HepG2 (cell line): ENCODE measurements at regions not wholly inside any gene's neighbourhood (a gene's known extent, or its start where the extent isn't known, plus 50 kb on each side); places are given as distances from the start of the nearest gene placed in this dataset.

Experiments used
- ATAC-seq: fragments of 200-7000 bp; cut with Tn5 transposase; 3 replicates; pipeline ENCODE4 v1.9.1; 2020; ENCODE audit warnings: mild to moderate bottlenecking, moderate library complexity
- BruUV-seq: library from RNA; stranded (reverse); fragments of 400-500 nt; replicated peaks from 2 replicates; lab custom pipeline; 2021; lab: Mats Ljungman, UMichigan
- CTCF ChIA-PET: fragments of 300-600 bp; formaldehyde crosslinking; extraction: SDS; loops from one replicate; lab custom pipeline; 2021; ENCODE audit warnings: low total read pairs, inconsistent platforms, low intra/inter-chr PET ratio; lab: Yijun Ruan, JAX
- POLR2A ChIA-PET: fragments of 350-600 bp; sonication (Branson Sonifier 250); formaldehyde crosslinking; loops from one replicate; lab custom pipeline; 2020; ENCODE audit warnings: antibody characterized with exemption, inconsistent platforms; lab: Yijun Ruan, JAX
- DNase-seq: peaks from one replicate; pipeline ENCODE4 v3.0.0-alpha.2; 2015; ENCODE audit warnings: low spot score
- FAIRE-seq: peaks from 3 replicates; lab custom pipeline; 2011; peaks lifted over from hg19 to GRCh38; lab: Jason Lieb, UNC
- H2AFZ ChIP-seq: one replicate; pipeline ENCODE4 v1.6.1; 2011; ENCODE audit warnings: low read length, inconsistent platforms
- H3K27ac ChIP-seq: fragments of 300-600 bp; 3 replicates; pipeline ENCODE4 v1.8.0; 2011; ENCODE audit warnings: mixed run types, mild to moderate bottlenecking, mixed read lengths, low read length, inconsistent platforms; ENCODE audit not compliant: insufficient read depth; ENCODE audit errors: extremely low read length
- H3K27me3 ChIP-seq, 2 experiments: fragments of 200-600 bp in 1 of 2; 2 replicates in 1 of 2; 3 replicates in 1 of 2; pipeline versions ENCODE4 v1.6.0 to v1.8.0; 2011; ENCODE audit warnings: low read length in 2 of 2, mild to moderate bottlenecking in 2 of 2, moderate library complexity in 2 of 2, inconsistent platforms in 1 of 2; ENCODE audit not compliant: insufficient read depth in 2 of 2, control insufficient read depth in 1 of 2
- H3K36me3 ChIP-seq, 2 experiments: fragments of 200-600 bp in 1 of 2; replicated peaks in 1 of 2; 2 replicates in 1 of 2; 3 replicates in 1 of 2; pipeline versions ENCODE4 v1.5.1 to v1.8.0; 2011; ENCODE audit warnings: low read length in 2 of 2, inconsistent platforms in 1 of 2; ENCODE audit not compliant: insufficient read depth in 2 of 2, control insufficient read depth in 1 of 2
- H3K4me1 ChIP-seq: 2 replicates; pipeline ENCODE4 v1.5.1; 2012; ENCODE audit warnings: low read length, inconsistent platforms; ENCODE audit not compliant: insufficient read depth
- H3K4me2 ChIP-seq: 2 replicates; pipeline ENCODE4 v1.6.0; 2011; ENCODE audit warnings: low read depth, low read length, inconsistent platforms
- H3K4me3 ChIP-seq, 3 experiments: fragments of 200-600 bp in 1 of 3; sonication (generic), shearing (Covaris generic) in 1 of 3; replicated peaks in 1 of 3; 2 replicates each; pipeline ENCODE4 v1.5.1; 2011 to 2016; ENCODE audit warnings: low read length in 3 of 3, inconsistent platforms in 2 of 3, low read depth in 2 of 3, mild to moderate bottlenecking in 2 of 3, control low read depth in 1 of 3, mixed read lengths in 1 of 3; ENCODE audit not compliant: insufficient read depth in 1 of 3
- H3K79me2 ChIP-seq: one replicate; pipeline ENCODE4 v1.6.1; 2011; ENCODE audit warnings: low read length, inconsistent platforms; ENCODE audit not compliant: insufficient read depth
- H3K9ac ChIP-seq: 2 replicates; pipeline ENCODE4 v1.6.0; 2011; ENCODE audit warnings: mild to moderate bottlenecking, low read depth, low read length, inconsistent platforms; ENCODE audit not compliant: insufficient read depth
- H3K9me3 ChIP-seq: 2 replicates; pipeline ENCODE4 v1.5.1; 2012; ENCODE audit warnings: mild to moderate bottlenecking, low read length
- H4K20me1 ChIP-seq: 2 replicates; pipeline ENCODE4 v1.6.0; 2011; ENCODE audit warnings: inconsistent platforms, mild to moderate bottlenecking, low read length, moderate library complexity; ENCODE audit not compliant: insufficient read depth
- FOSL2 ChIP-seq: sonication (generic); formaldehyde crosslinking; IDR thresholded peaks from 2 replicates; pipeline ENCODE4 v1.4.0; 2020; ENCODE audit warnings: missing genetic modification reagents
- FOXK1 ChIP-seq: sonication (generic); formaldehyde crosslinking; IDR thresholded peaks from 2 replicates; pipeline ENCODE4 v1.4.0; 2020; ENCODE audit warnings: low read depth, missing genetic modification reagents, borderline replicate concordance
- HNF4G ChIP-seq, 2 experiments: sonication (generic) in 1 of 2; formaldehyde crosslinking in 1 of 2; IDR thresholded peaks; 2 replicates each; pipeline versions ENCODE4 v1.4.0 to v1.6.1; 2011 to 2020; ENCODE audit warnings: borderline replicate concordance in 2 of 2, low read depth in 2 of 2, mild to moderate bottlenecking in 2 of 2, low read length in 1 of 2, missing genetic modification reagents in 1 of 2, moderate library complexity in 1 of 2
- IRX3 ChIP-seq: sonication (generic); formaldehyde crosslinking; IDR thresholded peaks from 2 replicates; pipeline ENCODE4 v1.8.1; 2023; ENCODE audit warnings: mild to moderate bottlenecking, low read depth, missing genetic modification reagents, borderline replicate concordance
- KDM6A ChIP-seq: IDR thresholded peaks from 2 replicates; pipeline ENCODE4 v1.6.1; 2016; ENCODE audit warnings: low read depth
- KLF16 ChIP-seq, 2 experiments: sonication (generic) in 1 of 2; formaldehyde crosslinking in 1 of 2; IDR thresholded peaks; 2 replicates each; pipeline versions ENCODE4 v1.6.1 to v1.8.0; 2016 to 2023; ENCODE audit warnings: missing genetic modification reagents in 2 of 2, missing compliant biosample characterization in 1 of 2
- MAF1 ChIP-seq: sonication (generic); formaldehyde crosslinking; IDR thresholded peaks from 2 replicates; pipeline ENCODE4 v1.5.0; 2020; ENCODE audit warnings: missing genetic modification reagents, borderline replicate concordance
- PAWR ChIP-seq: sonication (generic); formaldehyde crosslinking; IDR thresholded peaks from 2 replicates; pipeline ENCODE4 v1.4.0; 2020; ENCODE audit warnings: missing genetic modification reagents, mild to moderate bottlenecking, borderline replicate concordance
- PPARG ChIP-seq: conservative IDR thresholded peaks from 2 replicates; pipeline ENCODE4 v1.6.1; 2016; ENCODE audit warnings: missing biosample characterization, missing genetic modification reagents
- RFX5 ChIP-seq: IDR thresholded peaks from 2 replicates; pipeline ENCODE4 v1.6.1; 2011; ENCODE audit warnings: low read depth, low read length, improper control_type of control experiment
- SIN3A ChIP-seq: IDR thresholded peaks from 2 replicates; pipeline ENCODE4 v1.6.1; 2011; ENCODE audit warnings: low read depth, mild to moderate bottlenecking, control low read depth, low read length, borderline replicate concordance
- ZNF383 ChIP-seq: sonication (generic); formaldehyde crosslinking; IDR thresholded peaks from 2 replicates; pipeline ENCODE4 v1.4.0; 2020; ENCODE audit warnings: missing genetic modification reagents, mild to moderate bottlenecking, borderline replicate concordance
- ZNF496 ChIP-seq: sonication (generic); formaldehyde crosslinking; IDR thresholded peaks from 2 replicates; pipeline ENCODE4 v1.8.1; 2023; ENCODE audit warnings: mild to moderate bottlenecking, moderate library complexity, missing genetic modification reagents; ENCODE audit not compliant: insufficient replicate concordance
- WGBS: methylation state at CpG from one replicate; pipeline ENCODE4 v1.1.6; 2017; ENCODE audit warnings: low lambda C conversion rate; 5-methylcytosine and 5-hydroxymethylcytosine counted together
- in situ Hi-C: cut with HindIII; loops from 2 replicates; pipeline ENCODE4 v1.10.0; 2017; ENCODE audit warnings: low pct_unique_long_range_greater_than_20kb; ENCODE audit not compliant: extremely low pct_ligation_motif_present
- intact Hi-C: fragments of 100-400 bp; cut with micrococcal nuclease; formaldehyde crosslinking; loops from one replicate; pipeline ENCODE4 v1.10.0; 2022; ENCODE audit not compliant: unreplicated experiment

- no peak for TF ChIP-seq IRX3 (CRISPR knock-in tag)
- no peak for TF ChIP-seq FOXK1
- TF ChIP-seq PPARG, result no peak
- no peak for TF ChIP-seq ZNF496
- TF ChIP-seq PAWR, result no peak
Observed at GRCh38 chrX:38861489-38861888, 60.2 kb downstream of the MID1IP1 start (continued).

- POLR2A ChIA-PET, result no interaction called here
- intact Hi-C loops (no loop called here), in situ Hi-C loops (no loop called here)
- Histone ChIP-seq H4K20me1 (no peaks in the 10 kb centered on the region), H3K9ac (no peak overlapping the region), H3K27me3 (no peaks in the 10 kb centered on the region; a peak in 1 of 5 replicates), H3K9me3 (no peaks in the 10 kb centered on the region), H3K4me3 (no peak overlapping the region), H3K36me3 (no peaks in the 10 kb centered on the region), H3K79me2 (no peaks in the 10 kb centered on the region), H2AFZ (no peak overlapping the region), H3K27ac (no peak overlapping the region), H3K4me1 (no peaks in the 10 kb centered on the region), H3K4me2 (no peak overlapping the region)
- 100% methylated on average over 2 of the region's 3 CpGs for WGBS
- ATAC-seq (no peak), FAIRE-seq (no peak), DNase-seq (no peak)
- no TSS peak for BruUV-seq
- CTCF ChIA-PET, result no interaction called here
- TF ChIP-seq ZNF383 (CRISPR knock-in tag) (no peak), HNF4G (IDR thresholded peaks at IDR 0.05; ENCODE audit: borderline replicate concordance, low read depth, low read length) (no peak), HNF4G (CRISPR knock-in tag; IDR thresholded peaks at IDR 0.05; ENCODE audit: borderline replicate concordance, low read depth) (no peak), MAF1 (CRISPR knock-in tag) (no peak), KLF16 (CRISPR knock-in tag; IDR thresholded peaks at IDR 0.05) (no peak), FOSL2 (CRISPR knock-in tag) (no peak), RFX5 (no peak), KDM6A (CRISPR knock-in tag) (no peak), SIN3A (no peak)
Observed at GRCh38 chrX:38862100-38862499, 60.8 kb downstream of the MID1IP1 start.
